PC-9 (cell line): ENCODE measurements at regions not wholly inside any gene's neighbourhood (a gene's known extent, or its start where the extent isn't known, plus 50 kb on each side); places are given as distances from the start of the nearest gene placed in this dataset.

Experiments
- CTCF ChIP-seq: fragments of 200-600 bp; sonication (generic); conservative IDR thresholded peaks from 2 replicates; pipeline ENCODE4 v1.6.1; 2017; ENCODE audit warnings: mixed run types, antibody characterized with exemption, mild to moderate bottlenecking, moderate library complexity
- EZH2 ChIP-seq: fragments of 200-600 bp; sonication (generic); IDR thresholded peaks from 2 replicates; pipeline ENCODE4 v1.8.0; 2017; ENCODE audit warnings: antibody characterized with exemption, low read depth

DNA sequence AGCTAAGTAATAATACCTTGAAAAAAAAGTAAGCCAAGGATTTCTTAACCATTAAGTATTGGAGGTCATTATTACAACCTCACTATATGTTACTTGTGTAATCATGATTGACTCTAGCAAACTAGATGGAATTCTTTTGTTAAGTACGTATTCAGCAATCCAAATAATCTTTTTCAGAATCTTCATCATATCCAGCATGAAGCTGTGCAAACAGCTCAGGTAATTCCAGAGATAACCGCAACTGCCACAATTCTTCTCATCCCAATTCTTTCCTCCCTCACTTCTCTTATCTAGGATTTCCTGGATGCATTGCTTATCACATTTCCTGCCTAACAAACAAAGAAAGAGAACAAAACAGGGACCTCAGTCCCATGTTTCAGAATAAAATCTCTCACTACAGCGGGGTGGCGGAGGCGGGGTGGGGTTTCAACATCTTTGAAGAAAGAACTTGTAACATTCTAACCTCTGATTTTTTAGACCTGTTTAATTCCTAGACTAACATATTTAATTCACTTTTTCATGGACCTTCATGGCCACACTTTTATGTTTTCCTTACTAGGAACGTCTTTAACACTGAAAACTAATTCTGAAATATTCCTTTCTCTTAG lies 156.5 kb downstream of the POM121L12 start:
- TF ChIP-seq CTCF (no peak), EZH2 (no peak)
